Stimulated activated memory B cell treated with anti-CD40 and anti-IgM and Interleukin-4, amounts not matched to agents 10 μg/mL and 1 μg/mL and 100 μg/mL, for 72 hours (primary cell): ENCODE measurements at regions not wholly inside any gene's neighbourhood (a gene's known extent, or its start where the extent isn't known, plus 50 kb on each side); places are given as distances from the start of the nearest gene placed in this dataset.
"Not testable (repeated sequence)": the region's sequence is repeated elsewhere in the genome, so short reads cannot be mapped to it uniquely, and the experiment has no call there.

Source experiments
- ATAC-seq: fragments of 150-1000 bp; cut with Tn5 transposase; 2 replicates; pipeline ENCODE4 v1.10.0; 2021
- H3K27ac Mint-ChIP-seq: one replicate; pipeline ENCODE4 v1.8.0; 2022; ENCODE audit warnings: mild to moderate bottlenecking, mixed read lengths
- H3K27me3 Mint-ChIP-seq: one replicate; pipeline ENCODE4 v1.8.0; 2022; ENCODE audit warnings: mixed read lengths
- H3K36me3 Mint-ChIP-seq: one replicate; pipeline ENCODE4 v1.8.0; 2022; ENCODE audit warnings: mixed read lengths
- H3K4me1 Mint-ChIP-seq: one replicate; pipeline ENCODE4 v1.8.0; 2022; ENCODE audit warnings: mixed read lengths
- H3K4me3 Mint-ChIP-seq: one replicate; pipeline ENCODE4 v1.8.0; 2022; ENCODE audit warnings: mild to moderate bottlenecking, moderate library complexity, mixed read lengths
- H3K9me3 Mint-ChIP-seq: one replicate; pipeline ENCODE4 v1.8.0; 2022; ENCODE audit warnings: mixed read lengths

GRCh38 chr4:126995235-126995634, 637.5 kb upstream of the INTU start:
- Mint-ChIP-seq H3K4me1 (no peaks in the 10 kb centered on the region), H3K9me3 (no peaks in the 10 kb centered on the region), H3K4me3 (no peak overlapping the region), H3K27me3 (no peaks in the 10 kb centered on the region), H3K36me3 (no peaks in the 10 kb centered on the region), H3K27ac (no peak overlapping the region)
- ATAC-seq: no peak

GRCh38 chr4:127000110-127000509, 632.6 kb upstream of the INTU start:
- H3K4me1 Mint-ChIP-seq: no peaks in the 10 kb centered on the region
- no peaks in the 10 kb centered on the region for H3K27me3 Mint-ChIP-seq
- H3K27ac Mint-ChIP-seq: no peak overlapping the region
- no peaks in the 10 kb centered on the region for H3K36me3 Mint-ChIP-seq
- peaks cover 2% of the 10 kb centered on the region for H3K9me3 Mint-ChIP-seq
- no peak for ATAC-seq
- H3K4me3 Mint-ChIP-seq: no peak overlapping the region

DNA sequence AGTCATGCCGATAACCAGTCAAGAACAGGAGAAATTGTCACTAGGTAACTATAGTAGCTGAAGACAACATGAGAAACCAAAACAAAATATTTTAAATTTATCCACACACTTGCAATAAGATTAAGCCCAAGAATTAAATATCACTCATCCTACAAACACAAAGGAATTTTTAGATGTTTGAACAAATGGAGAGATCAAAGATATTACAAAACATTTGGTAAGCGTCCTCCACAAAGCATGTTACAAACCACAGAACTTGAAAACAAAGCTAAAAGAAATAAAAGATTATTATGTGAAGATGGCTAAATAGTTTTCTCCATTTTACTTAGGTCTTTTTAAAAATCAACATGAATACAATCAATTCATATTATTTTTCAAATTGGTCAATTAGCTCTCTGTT, 631.9 kb upstream of the INTU start:
- H3K27ac Mint-ChIP-seq: no peak overlapping the region

GRCh38 chr4:127001933-127002332, 630.8 kb upstream of the INTU start:
- Mint-ChIP-seq H3K27me3 (no peaks in the 10 kb centered on the region), H3K9me3 (peaks cover 2% of the 10 kb centered on the region), H3K27ac (no peak overlapping the region), H3K4me3 (no peak overlapping the region), H3K4me1 (no peaks in the 10 kb centered on the region), H3K36me3 (no peaks in the 10 kb centered on the region)
- no peak for ATAC-seq

More for the DNA sequence above, 631.9 kb upstream of the INTU start:
- Mint-ChIP-seq H3K9me3 (peaks cover 2% of the 10 kb centered on the region), H3K27me3 (no peaks in the 10 kb centered on the region), H3K4me1 (no peaks in the 10 kb centered on the region), H3K36me3 (no peaks in the 10 kb centered on the region), H3K4me3 (no peak overlapping the region)
- no peak for ATAC-seq

DNA sequence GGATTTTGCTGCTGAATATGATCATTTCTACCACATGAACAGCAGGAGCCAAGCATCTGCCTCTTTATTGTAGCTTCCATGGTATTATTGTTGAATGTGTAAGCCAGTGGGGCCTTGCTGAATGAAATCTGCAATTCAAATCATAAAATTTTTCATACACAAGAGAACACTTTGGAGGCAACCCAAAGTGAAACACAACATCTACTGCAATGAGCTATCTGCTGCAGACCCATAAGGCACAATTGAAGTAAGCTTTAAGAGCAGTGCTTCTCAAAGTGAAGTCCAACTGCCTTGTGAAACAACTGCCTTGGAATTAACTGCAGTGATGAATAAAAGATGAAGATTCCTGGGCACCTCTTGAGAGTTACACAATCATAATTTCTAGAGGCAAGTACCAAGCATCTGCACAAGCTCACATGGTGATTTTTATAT, 626.3 kb upstream of the INTU start:
- H3K36me3 Mint-ChIP-seq: no peaks in the 10 kb centered on the region
- H3K27ac Mint-ChIP-seq: no peak overlapping the region
- no peak for ATAC-seq
- H3K4me1 Mint-ChIP-seq: no peaks in the 10 kb centered on the region
- H3K27me3 Mint-ChIP-seq: no peaks in the 10 kb centered on the region
- no peak overlapping the region for H3K4me3 Mint-ChIP-seq
- H3K9me3 Mint-ChIP-seq: peaks cover 3% of the 10 kb centered on the region

DNA sequence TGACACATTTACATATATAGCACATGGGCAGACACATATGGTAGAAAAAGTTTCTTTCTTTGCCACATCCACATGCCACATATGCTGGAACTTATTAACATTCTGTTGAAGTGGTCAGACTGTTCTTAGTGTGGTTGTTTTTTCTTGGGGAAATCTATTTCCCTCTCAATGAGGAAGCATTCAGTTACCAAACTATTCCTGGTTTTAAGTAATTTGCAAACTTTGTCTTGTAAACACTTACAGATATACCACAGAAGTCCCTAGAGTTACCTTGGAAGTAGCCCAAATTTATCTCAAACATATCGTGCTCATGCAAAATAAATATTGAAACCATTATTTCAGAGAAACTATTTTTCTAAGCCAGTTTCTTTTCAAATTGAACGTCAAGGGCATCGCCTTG, 625.5 kb upstream of the INTU start:
- H3K27ac Mint-ChIP-seq: no peak overlapping the region
- no peak overlapping the region for H3K4me3 Mint-ChIP-seq
- no peak for ATAC-seq
- H3K36me3 Mint-ChIP-seq: no peaks in the 10 kb centered on the region
- peaks cover 2% of the 10 kb centered on the region for H3K9me3 Mint-ChIP-seq
- H3K27me3 Mint-ChIP-seq: no peaks in the 10 kb centered on the region
- no peaks in the 10 kb centered on the region for H3K4me1 Mint-ChIP-seq

DNA sequence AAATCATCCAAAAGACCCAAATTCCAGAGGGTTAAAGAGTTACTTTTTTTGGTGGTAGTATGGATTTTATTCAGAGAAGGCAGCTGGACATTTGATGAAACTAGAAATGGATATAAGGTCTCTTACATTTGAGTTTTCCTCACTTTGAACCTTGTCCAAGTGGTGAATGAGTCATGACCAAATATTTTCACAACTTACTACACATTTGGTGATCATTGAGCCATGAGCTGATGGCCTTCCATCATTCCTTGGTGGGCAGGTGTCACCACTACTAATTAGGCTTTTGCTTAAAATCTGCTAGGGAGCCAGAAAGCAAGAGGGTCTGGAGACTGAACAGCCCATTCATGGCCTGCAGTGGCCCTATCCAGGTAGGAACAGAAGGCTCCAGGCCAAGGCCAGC, 620.2 kb upstream of the INTU start:
- Mint-ChIP-seq H3K4me1 (no peaks in the 10 kb centered on the region), H3K27me3 (no peaks in the 10 kb centered on the region), H3K27ac (no peak overlapping the region), H3K4me3 (no peak overlapping the region), H3K36me3 (no peaks in the 10 kb centered on the region), H3K9me3 (peaks cover 5% of the 10 kb centered on the region)
- ATAC-seq: no peak

- ATAC-seq: no peak
- Mint-ChIP-seq H3K27ac (no peak overlapping the region), H3K9me3 (peaks cover 2% of the 10 kb centered on the region), H3K4me1 (no peaks in the 10 kb centered on the region), H3K4me3 (no peak overlapping the region), H3K27me3 (no peaks in the 10 kb centered on the region), H3K36me3 (no peaks in the 10 kb centered on the region)
Observed at GRCh38 chr4:127015667-127016117, 617.1 kb upstream of the INTU start.

- Mint-ChIP-seq H3K27ac (no peak overlapping the region), H3K36me3 (no peaks in the 10 kb centered on the region), H3K4me3 (no peak overlapping the region), H3K27me3 (no peaks in the 10 kb centered on the region), H3K4me1 (no peaks in the 10 kb centered on the region), H3K9me3 (peaks cover 2% of the 10 kb centered on the region)
- no peak for ATAC-seq
Observed at GRCh38 chr4:127018381-127018780, 614.4 kb upstream of the INTU start.

DNA sequence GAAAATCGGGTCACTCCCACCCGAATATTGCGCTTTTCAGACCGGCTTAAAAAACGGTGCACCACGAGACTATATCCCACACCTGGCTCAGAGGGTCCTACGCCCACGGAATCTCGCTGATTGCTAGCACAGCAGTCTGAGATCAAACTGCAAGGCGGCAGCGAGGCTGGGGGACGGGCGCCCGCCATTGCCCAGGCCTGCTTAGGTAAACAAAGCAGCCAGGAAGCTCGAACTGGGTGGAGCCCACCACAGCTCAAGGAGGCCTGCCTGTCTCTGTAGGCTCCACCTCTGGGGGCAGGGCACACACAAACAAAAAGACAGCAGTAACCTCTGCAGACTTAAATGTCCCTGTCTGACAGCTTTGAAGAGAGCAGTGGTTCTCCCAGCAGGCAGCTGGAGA, 611.9 kb upstream of the INTU start:
- not testable (repeated sequence) for H3K4me3 Mint-ChIP-seq, H3K27ac Mint-ChIP-seq, H3K36me3 Mint-ChIP-seq, ATAC-seq, H3K27me3 Mint-ChIP-seq, H3K9me3 Mint-ChIP-seq, H3K4me1 Mint-ChIP-seq

- Mint-ChIP-seq H3K9me3 (peaks cover 4% of the 10 kb centered on the region), H3K27ac (no peak overlapping the region), H3K4me3 (no peak overlapping the region), H3K36me3 (no peaks in the 10 kb centered on the region), H3K4me1 (no peaks in the 10 kb centered on the region), H3K27me3 (no peaks in the 10 kb centered on the region)
- ATAC-seq: no peak
Observed at GRCh38 chr4:127036296-127036695, 596.5 kb upstream of the INTU start.

DNA sequence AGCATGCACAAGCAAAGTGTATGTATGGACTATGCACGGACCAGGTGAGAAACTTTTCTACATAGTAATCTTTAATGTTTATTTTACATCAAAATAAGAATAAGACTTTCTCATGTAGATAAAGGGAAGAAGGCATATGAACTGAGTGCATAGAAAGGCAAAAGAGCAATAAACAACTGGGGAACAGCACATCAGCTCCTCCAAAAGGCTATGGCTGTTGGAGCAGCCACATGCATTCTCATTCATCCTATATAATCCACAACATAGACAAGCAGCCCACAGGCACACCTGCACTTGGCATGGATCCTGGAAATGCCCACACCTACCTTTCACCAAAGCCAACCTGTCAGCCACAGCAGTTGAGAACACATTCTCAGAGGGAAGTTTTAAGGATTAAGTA, 586.9 kb upstream of the INTU start:
- Mint-ChIP-seq H3K4me3 (no peak overlapping the region), H3K27me3 (no peaks in the 10 kb centered on the region), H3K9me3 (peaks cover 13% of the 10 kb centered on the region), H3K36me3 (no peaks in the 10 kb centered on the region), H3K27ac (no peak overlapping the region), H3K4me1 (no peaks in the 10 kb centered on the region)
- no peak for ATAC-seq

DNA sequence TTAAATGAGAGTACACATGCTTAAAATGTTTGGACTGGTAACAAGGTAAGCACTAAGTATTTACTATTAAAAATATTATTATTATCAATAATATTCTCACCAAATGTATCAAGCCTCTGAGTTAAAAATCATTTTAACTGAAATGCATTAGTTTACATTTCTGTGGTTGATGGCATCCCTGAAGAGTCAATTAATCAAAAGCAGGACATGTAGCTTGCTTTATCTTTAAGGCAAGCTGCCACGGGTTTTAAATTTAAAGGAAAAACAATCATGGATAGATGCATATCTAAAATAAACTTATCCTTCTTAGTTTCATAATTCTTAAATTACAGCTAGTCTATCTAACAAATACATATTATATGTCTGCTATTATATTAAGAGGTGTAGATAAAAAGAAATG, 584.8 kb upstream of the INTU start:
- no peak overlapping the region for H3K4me3 Mint-ChIP-seq
- H3K27ac Mint-ChIP-seq: no peak overlapping the region
- H3K9me3 Mint-ChIP-seq: peaks cover 10% of the 10 kb centered on the region
- ATAC-seq: no peak
- H3K36me3 Mint-ChIP-seq: no peaks in the 10 kb centered on the region
- no peaks in the 10 kb centered on the region for H3K27me3 Mint-ChIP-seq
- no peaks in the 10 kb centered on the region for H3K4me1 Mint-ChIP-seq

DNA sequence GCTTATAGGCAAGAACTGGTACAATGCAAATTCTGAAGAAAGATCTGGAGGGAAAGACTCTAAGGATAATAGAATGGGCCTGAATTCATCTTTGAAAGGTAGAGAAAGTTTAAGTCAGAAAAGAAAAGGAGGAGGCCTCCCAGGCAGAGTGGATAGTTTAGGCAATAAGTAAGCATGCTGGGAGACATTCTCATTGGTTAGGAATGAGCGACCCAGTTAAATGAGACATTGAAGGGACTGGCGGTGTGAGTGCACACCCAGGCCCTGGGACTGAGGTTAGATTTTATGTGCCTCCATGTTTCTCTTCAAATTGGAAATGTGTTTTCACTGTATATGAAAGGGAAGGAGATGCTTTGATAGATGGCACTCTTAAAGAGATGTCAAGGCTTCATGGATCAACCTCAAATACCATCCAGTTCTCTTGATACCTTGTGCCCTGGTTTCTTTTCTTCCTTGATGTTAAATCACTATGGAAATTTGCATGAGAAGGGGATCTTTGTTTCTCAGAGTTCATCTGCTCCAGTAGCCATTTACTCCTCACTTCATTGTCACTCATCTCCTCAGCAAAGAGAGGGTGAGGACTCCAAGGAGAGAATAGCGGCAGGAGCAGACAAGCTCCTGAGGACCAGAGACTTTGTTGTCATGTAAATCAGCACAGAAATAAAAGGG, 584.2 kb upstream of the INTU start:
- Mint-ChIP-seq H3K27me3 (no peaks in the 10 kb centered on the region), H3K36me3 (no peaks in the 10 kb centered on the region), H3K4me3 (no peak overlapping the region), H3K27ac (no peak overlapping the region), H3K4me1 (no peaks in the 10 kb centered on the region), H3K9me3 (peaks cover 10% of the 10 kb centered on the region)
- ATAC-seq: no peak

DNA sequence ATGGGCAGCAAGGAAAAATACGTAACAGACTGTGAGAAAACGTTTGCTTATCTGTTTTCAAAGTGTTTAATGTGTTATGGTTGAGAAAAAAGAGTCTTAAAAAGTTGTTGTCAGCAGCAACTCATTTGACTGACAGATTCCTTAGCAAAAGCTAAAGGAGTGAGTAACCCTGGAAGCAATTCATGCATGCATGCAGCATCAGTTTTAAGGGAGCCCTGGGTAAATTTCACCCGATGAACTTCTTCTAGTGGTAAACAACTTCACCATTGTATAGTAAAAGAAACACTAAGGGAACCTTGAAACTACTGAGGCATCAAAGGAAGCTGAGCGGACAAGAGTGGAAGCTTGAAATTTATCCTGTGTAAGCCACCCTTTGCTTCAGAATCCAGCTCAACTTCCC, 583.2 kb upstream of the INTU start:
- no peaks in the 10 kb centered on the region for H3K4me1 Mint-ChIP-seq
- no peaks in the 10 kb centered on the region for H3K36me3 Mint-ChIP-seq
- no peak for ATAC-seq
- H3K4me3 Mint-ChIP-seq: no peak overlapping the region
- H3K27ac Mint-ChIP-seq: no peak overlapping the region
- no peaks in the 10 kb centered on the region for H3K27me3 Mint-ChIP-seq
- H3K9me3 Mint-ChIP-seq: peaks cover 6% of the 10 kb centered on the region

DNA sequence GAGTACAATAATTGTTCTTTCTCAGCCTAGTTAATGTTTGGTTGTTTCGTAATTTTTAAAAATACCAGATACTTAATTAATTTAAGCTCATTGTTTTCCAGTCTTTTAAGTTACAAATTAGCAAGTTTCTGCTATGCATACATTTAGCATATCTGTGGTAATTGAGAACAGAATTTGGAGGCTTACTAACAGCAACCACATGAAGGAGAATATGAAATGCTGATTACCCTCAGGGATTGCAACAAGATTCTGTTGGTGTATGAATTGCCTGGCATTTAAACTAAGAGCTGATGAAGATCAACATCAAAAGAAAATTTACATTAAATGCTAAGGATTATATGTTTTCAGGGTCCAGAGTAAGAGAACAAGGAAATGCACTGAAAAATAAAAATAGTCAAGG, 580.0 kb upstream of the INTU start:
- no peak overlapping the region for H3K4me3 Mint-ChIP-seq
- no peaks in the 10 kb centered on the region for H3K27me3 Mint-ChIP-seq
- H3K36me3 Mint-ChIP-seq: no peaks in the 10 kb centered on the region
- H3K4me1 Mint-ChIP-seq: no peaks in the 10 kb centered on the region
- H3K9me3 Mint-ChIP-seq: peaks cover 18% of the 10 kb centered on the region
- H3K27ac Mint-ChIP-seq: no peak overlapping the region
- ATAC-seq: no peak

DNA sequence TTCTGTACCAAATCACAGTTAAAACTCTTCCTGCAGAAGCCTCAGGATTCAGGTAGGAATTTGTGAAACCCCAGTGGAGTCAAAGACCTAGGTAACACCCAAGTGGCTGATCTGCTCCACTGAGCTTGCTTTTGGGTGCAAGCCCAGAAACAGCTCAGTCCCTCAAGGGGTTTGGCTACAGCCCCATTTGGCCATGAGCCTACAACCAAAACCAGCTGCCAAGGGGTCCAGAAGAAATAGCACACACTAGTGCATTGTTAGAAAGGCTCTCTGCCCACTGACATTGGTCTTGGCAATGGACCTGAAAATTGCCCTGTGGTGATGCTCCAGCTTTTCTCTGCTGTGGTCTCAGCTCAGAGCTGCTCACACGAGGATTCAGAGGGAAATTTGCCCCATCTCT, 577.4 kb upstream of the INTU start:
- H3K27ac Mint-ChIP-seq: no peak overlapping the region
- no peaks in the 10 kb centered on the region for H3K36me3 Mint-ChIP-seq
- H3K4me1 Mint-ChIP-seq: no peaks in the 10 kb centered on the region
- H3K9me3 Mint-ChIP-seq: peaks cover 19% of the 10 kb centered on the region
- H3K27me3 Mint-ChIP-seq: no peaks in the 10 kb centered on the region
- H3K4me3 Mint-ChIP-seq: no peak overlapping the region
- ATAC-seq: no peak
